HG03558 (cell line): ENCODE measurements at regions not wholly inside any gene's neighbourhood (a gene's known extent, or its start where the extent isn't known, plus 50 kb on each side); places are given as distances from the start of the nearest gene placed in this dataset.

Source experiments
- ATAC-seq: cut with Tn5 transposase; IDR thresholded peaks from one replicate; pipeline ENCODE4 v1.9.1; 2021; ENCODE audit warnings: moderate number of reproducible peaks; ENCODE audit not compliant: unreplicated experiment; ENCODE audit errors: extremely low read depth

DNA sequence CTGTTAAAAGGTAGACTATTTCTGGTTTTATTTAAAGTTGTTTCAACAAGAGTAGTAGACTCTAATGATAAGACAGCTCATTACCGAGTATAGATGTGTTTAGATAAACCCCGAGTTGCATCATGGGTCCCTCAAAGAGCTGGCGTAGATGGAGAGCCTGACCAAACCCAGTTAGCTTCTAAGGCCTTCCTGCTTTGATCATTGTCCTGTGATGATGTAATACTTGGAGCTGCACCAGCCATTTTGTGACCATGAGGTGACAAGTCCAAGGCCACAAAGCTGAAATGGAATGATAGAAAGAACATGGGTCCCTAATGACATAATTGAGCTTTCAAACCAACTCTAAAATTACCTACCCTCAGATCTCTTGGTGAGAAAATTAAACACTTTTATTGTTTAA lies 66.6 kb upstream of the TAB3 start:
- no peak for ATAC-seq

DNA sequence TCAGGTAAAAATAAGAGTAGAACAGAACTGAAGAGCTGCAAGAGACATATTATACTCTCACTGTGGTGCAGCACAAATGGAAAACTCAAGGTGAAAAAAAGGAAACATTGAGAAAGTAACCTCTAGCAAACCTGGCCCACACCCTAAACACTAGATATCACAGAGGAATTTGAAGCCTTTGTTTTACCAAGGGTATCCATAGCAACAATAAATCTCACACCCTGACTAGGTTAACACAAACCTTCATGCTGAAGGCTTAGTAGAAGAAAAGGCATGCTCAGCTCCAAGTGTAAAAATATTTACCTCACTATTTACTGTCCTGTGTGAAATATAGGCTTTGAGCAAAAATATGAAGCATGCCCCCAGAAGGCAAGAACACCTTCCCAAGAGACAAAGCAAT lies 61.9 kb upstream of the TAB3 start:
- no peak for ATAC-seq

DNA sequence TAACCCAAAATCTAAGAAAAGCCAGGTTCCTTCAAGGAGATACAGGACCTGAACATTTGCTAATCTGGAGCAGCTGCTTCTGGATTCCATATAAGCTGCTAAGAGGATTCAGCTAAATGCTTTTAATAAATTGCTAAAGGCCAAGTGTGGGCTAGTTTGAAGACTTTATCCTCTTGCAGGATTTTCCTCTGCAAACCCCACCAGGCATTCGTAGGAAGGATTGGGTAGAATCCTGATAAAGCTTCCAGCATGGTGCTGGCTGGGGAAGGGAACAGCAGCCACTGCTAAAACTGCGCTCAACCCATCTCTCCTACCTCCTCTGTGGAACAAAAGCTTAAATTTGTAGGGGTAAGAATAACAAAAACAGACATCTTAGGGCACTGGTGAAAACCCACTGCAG lies 61.3 kb upstream of the TAB3 start:
- no peak for ATAC-seq

DNA sequence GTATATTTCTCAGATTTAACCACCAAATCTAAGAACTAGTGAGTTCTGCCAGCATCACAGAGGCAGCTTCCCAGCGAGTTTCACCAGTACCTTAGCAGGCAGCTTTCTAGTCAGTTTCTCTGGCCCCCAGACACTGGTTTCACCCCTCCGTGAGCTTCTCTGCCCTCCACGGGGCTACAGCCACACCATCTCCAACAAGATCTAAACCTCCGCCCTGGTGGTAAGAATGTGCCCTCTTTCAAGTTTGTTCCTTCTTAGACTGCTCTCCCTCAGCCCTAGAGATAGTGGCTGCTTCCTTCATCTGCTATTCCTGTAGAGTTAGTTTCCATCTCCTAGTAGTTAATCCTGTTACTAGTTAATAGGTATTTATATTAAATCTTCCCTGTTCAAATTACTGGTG lies 60.5 kb upstream of the TAB3 start:
- no peak for ATAC-seq

DNA sequence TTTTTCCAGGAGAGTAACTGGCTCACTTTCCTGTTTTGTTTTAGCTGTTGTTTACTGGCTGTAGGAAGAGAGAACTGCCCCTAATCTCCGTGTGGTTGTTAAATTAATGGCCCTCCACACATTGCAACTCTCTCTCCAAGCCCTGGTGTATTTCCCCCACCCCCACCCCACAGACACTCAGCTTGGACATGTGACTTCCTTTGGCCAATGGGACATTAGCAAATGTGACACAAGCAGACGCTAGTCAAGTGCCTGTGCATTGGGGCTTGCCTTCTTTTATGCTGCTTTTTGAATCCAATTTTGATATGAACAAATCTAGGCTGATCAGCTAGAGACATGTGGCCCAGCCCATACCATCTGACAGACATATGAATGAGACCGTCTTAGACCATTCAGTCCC lies 59.6 kb upstream of the TAB3 start:
- no peak for ATAC-seq

DNA sequence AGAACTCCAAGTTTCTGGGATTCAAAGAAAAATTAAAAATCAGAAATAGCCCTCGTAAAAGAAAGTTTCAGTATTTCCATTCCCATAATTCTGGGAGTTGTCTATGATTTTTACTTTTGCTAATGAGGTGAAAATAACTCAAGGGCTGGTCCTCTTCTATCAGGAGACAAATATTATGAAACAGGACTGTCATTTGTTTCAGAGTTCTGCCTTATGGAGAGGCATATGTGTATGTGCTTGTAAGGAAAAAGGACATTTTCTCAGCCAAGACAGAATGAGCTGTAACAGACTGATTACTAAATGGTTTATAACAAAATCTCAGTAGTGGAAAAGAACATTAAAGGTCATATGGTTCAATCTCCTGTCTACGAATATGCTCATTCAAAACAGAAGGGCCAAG lies 59.0 kb upstream of the TAB3 start:
- no peak for ATAC-seq

DNA sequence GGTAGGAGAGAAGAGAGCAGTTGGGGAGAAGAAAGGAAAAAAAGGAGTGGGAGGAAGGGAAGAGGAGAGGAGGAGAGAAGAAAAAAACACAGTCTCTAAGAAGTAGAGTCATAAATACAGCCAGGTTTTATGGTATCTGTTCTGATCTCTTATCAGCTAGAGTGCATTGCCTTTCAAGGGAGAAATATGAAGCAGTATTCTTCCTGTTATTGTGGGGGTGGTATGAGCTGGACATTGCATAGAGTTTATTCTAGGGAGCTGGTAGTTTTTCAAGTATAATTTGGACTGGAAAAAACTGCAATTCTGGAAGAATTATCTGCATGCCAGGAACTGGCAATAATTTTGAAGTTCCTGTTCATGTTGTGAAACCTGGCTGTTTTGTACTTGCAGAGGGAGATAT lies 54.9 kb upstream of the TAB3 start:
- no peak for ATAC-seq

DNA sequence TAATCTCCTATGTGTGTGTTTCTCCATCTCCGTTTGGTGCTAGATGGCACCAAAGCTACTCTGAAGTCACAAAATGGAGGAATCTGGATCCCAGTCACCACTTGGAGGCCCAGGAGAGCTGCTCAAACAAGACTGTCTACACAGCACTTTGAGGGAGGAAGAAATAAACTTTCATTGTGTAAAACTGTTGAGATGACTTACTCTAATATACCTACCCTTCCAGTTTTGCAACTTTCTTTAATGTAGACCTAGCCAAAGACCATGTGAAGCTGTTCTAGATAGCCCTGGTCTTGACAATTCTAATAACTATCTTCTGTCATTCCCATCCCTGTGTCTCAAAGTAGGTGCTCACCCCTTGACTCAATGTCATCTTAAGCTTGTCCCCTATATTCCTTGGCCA lies 52.8 kb upstream of the TAB3 start:
- no peak for ATAC-seq

DNA sequence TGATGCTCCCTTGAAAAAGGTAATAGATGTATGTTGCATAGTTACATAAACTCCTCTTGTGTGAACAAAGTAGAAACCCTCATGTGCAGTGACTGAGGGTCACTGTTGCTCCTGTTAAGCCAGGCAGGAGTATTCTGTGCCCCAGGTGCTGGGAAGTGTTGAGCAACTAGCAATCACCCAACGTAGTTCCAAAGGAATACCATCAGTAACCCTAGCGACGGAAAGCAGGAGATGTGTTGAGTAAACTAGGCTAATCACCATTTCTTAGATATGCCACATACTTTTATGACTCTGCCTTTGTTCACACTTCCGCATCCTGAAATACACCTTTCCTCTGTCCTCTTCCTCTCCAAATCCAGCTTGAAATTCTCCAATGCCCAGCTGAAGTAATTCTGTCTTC lies 50.9 kb upstream of the TAB3 start:
- ATAC-seq, result no peak
